Uterus (tissue), 2 donors: ENCODE measurements at regions not wholly inside any gene's neighbourhood (a gene's known extent, or its start where the extent isn't known, plus 50 kb on each side); places are given as distances from the start of the nearest gene placed in this dataset.

ENCODE experiments used
- POLR2A ChIP-seq, 2 donors: fragments of 450-650 bp; IDR thresholded peaks; one replicate each; pipeline ENCODE4 v1.6.1; 2016; ENCODE audit warnings: antibody characterized with exemption in 2 of 2, mild to moderate bottlenecking in 1 of 2, moderate library complexity in 1 of 2
- TF ChIP-seq, protein P1 (sequence below), 4 experiments: fragments of 200-600 bp in 2 of 4; fragments of 450-650 bp in 2 of 4; sonication (generic) in 2 of 4; IDR thresholded peaks; one replicate each; pipeline ENCODE4 v1.5.1; 2016 to 2019; ENCODE audit warnings: antibody characterized with exemption in 4 of 4, mild to moderate bottlenecking in 2 of 4, moderate library complexity in 1 of 4

DNA sequence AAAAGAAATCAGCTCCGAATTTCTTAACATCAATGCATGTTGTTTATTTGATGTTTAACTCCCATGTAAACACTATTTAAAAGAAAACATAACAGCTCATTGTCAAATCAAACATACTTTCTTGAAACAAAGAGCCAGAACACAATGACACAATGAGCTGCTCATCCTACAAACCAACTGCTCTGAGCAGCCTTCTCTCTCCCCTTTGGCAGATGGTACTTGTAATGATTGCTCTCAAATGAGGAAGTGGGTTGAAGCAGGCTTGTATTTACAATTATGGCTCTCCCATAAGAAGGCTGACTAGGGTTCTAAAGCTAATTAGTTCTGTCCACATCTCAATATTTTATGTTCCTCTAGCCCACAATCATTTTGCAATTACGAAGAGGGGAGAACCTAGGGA is 637.8 kb upstream of the ADGRL3 start:
- TF ChIP-seq, protein P1, sequence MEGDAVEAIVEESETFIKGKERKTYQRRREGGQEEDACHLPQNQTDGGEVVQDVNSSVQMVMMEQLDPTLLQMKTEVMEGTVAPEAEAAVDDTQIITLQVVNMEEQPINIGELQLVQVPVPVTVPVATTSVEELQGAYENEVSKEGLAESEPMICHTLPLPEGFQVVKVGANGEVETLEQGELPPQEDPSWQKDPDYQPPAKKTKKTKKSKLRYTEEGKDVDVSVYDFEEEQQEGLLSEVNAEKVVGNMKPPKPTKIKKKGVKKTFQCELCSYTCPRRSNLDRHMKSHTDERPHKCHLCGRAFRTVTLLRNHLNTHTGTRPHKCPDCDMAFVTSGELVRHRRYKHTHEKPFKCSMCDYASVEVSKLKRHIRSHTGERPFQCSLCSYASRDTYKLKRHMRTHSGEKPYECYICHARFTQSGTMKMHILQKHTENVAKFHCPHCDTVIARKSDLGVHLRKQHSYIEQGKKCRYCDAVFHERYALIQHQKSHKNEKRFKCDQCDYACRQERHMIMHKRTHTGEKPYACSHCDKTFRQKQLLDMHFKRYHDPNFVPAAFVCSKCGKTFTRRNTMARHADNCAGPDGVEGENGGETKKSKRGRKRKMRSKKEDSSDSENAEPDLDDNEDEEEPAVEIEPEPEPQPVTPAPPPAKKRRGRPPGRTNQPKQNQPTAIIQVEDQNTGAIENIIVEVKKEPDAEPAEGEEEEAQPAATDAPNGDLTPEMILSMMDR (IDR thresholded peaks at IDR 0.05): no peak
- TF ChIP-seq POLR2A (IDR thresholded peaks at IDR 0.05): no peak
